ENCODE measurements at regions not wholly inside any gene's neighbourhood (a gene's known extent, or its start where the extent isn't known, plus 50 kb on each side); places are given as distances from the start of the nearest gene placed in this dataset.
"Not testable (repeated sequence)": the region's sequence is repeated elsewhere in the genome, so short reads cannot be mapped to it uniquely, and the experiment has no call there.

DNA sequence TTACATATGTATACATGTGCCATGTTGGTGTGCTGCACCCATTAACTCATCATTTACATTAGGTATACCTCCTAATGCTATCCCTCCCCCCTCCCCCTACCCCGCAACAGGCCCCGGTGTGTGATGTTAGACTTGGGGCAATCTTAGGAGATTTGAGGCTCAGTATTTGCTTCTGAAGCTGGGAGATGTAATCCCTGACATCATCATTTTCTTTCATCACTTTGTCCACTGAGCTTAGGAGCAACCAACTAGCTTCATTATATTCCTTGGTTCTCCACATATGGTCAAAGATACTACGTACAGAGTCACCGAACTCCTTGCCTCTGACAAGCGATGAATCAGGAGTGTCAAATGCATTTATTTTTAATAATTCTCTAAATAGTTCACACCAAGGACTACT is 239.7 kb upstream of the CYRIA start:
- TF ChIP-seq, protein P1, sequence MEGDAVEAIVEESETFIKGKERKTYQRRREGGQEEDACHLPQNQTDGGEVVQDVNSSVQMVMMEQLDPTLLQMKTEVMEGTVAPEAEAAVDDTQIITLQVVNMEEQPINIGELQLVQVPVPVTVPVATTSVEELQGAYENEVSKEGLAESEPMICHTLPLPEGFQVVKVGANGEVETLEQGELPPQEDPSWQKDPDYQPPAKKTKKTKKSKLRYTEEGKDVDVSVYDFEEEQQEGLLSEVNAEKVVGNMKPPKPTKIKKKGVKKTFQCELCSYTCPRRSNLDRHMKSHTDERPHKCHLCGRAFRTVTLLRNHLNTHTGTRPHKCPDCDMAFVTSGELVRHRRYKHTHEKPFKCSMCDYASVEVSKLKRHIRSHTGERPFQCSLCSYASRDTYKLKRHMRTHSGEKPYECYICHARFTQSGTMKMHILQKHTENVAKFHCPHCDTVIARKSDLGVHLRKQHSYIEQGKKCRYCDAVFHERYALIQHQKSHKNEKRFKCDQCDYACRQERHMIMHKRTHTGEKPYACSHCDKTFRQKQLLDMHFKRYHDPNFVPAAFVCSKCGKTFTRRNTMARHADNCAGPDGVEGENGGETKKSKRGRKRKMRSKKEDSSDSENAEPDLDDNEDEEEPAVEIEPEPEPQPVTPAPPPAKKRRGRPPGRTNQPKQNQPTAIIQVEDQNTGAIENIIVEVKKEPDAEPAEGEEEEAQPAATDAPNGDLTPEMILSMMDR (IDR thresholded peaks at IDR 0.05; ENCODE audit: insufficient read depth, low read depth, low read length) = not testable (repeated sequence)
- TF ChIP-seq EZH2 (IDR thresholded peaks at IDR 0.05; ENCODE audit: insufficient read depth, low read length) = not testable (repeated sequence)
